ENCODE measurements at regions not wholly inside any gene's neighbourhood (a gene's known extent, or its start where the extent isn't known, plus 50 kb on each side); places are given as distances from the start of the nearest gene placed in this dataset.
"Not testable (repeated sequence)": the region's sequence is repeated elsewhere in the genome, so short reads cannot be mapped to it uniquely, and the experiment has no call there.

- DNase-seq (ENCODE audit: low read depth in 3 of 3) = no peak
Observed at GRCh38 chr4:159829184-159829583, 726.3 kb downstream of the RAPGEF2 start.

GRCh38 chr4:159837071-159837470 lies 734.2 kb downstream of the RAPGEF2 start:
- no peak for DNase-seq (ENCODE audit: low read depth in 3 of 3)

GRCh38 chr4:159855731-159856130 lies 752.9 kb downstream of the RAPGEF2 start:
- no peak for DNase-seq (ENCODE audit: low read depth in 3 of 3)

GRCh38 chr4:159856451-159856850 lies 753.6 kb downstream of the RAPGEF2 start:
- DNase-seq (ENCODE audit: low read depth in 3 of 3) = no peak

DNA sequence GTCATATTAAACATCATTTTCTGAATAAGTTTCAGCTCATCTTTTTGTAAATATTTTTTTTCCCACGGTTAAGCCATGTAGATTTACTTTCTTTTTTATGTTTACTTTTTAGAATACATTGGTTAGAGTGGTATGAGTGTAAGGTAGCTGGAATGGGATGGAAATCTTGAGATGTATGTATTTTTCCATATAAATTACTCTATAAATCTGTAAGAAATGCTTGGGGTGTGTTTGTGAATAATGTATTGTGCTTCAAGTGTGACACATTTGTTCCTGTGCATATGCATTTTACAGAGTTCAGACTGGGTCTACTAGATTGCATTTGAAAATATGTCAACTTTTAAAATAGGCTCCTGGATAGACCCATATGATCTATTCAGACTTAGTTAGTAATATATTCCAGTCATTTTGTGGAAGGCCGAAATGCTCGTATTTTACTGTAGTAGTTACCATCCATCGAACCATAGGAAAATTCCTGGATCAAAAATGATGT lies 756.8 kb downstream of the RAPGEF2 start:
- no peak for DNase-seq (ENCODE audit: low read depth in 3 of 3)

DNA sequence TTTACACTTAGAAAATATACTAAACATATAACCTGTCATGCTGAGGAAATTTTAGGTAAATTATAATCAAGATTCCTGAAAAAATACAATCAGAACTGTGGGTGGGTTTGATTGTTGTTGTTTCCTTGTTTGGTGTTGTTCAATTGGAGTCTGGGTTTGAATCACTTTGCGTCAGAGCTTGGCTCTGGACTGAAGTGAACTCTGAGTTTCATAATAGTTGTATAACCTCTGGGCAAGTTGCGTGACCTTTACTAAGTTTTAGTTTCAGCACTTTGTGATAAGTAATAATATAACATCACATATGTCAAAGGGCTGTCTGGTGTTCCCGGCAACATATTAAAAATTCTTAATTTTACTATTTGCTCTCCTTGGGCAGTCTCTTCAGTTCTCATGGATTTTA lies 758.1 kb downstream of the RAPGEF2 start:
- DNase-seq (ENCODE audit: low read depth in 3 of 3) = no peak

DNA sequence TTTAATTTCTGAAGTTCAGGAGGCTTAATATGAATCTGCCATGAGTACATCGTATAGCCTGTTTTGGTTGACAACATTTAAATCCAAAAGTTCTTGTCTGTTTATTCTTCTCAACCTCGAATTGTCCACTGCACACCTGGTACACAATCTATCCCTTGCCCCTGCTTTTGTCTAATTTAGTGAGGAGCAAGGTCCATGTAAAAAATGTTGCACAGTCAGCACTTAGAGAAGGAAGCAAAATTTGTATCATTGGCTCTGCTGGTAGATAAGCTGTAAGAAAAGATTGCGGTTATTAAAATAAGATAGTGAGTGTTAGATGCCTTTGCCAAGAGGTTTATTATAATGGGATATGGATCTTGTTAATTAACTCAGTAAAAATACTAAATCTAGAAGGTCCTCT lies 761.5 kb downstream of the RAPGEF2 start:
- no peak for DNase-seq (ENCODE audit: low read depth in 3 of 3)

DNA sequence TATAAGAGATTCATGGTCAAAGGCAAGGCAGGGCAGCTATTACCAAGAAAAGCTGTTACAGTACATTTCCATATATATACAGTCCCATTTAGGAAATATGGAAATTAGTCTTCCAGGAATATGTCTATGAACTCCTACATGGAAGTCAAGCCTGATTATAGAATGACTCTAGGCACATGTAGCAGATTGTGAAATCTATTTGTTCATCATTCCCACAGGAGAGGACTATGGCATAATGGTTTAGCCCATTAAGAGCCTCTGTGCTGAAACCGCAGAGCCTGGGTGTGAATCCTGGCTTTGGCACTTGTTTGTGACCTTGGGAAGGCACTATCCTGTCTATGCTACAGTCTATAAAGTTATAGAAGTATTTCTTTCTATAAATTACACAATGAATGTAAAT lies 764.8 kb downstream of the RAPGEF2 start:
- no peak for DNase-seq (ENCODE audit: low read depth in 3 of 3)

DNA sequence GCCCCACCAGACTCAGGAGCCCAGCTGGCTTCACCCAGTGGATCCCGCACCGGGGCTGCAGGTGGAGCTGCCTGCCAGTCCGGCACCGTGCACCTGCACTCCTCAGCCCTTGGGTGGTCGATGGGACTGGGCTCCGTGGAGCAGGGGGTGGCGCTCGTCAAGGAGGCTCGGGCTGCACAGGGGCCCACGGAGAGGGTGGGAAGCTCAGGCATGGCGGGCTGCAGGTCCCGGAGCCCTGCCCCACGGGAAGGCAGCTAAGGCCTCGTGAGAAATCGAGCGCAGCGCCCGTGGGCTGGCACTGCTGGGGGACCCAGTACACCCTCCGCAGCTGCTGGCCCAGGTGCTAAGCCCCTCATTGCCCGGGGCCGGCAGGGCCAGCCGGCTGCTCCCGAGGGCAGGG lies 766.1 kb downstream of the RAPGEF2 start:
- not testable (repeated sequence) for DNase-seq (ENCODE audit: low read depth in 3 of 3)

GRCh38 chr4:159871141-159871540 lies 768.3 kb downstream of the RAPGEF2 start:
- DNase-seq (ENCODE audit: low read depth in 3 of 3) = no peak

GRCh38 chr4:159881158-159881557 lies 778.3 kb downstream of the RAPGEF2 start:
- no peak for DNase-seq (ENCODE audit: low read depth in 3 of 3)

GRCh38 chr4:159884989-159885388 lies 782.1 kb downstream of the RAPGEF2 start:
- DNase-seq (ENCODE audit: low read depth in 3 of 3) = no peak

GRCh38 chr4:159899596-159899995 lies 796.7 kb downstream of the RAPGEF2 start:
- DNase-seq (ENCODE audit: low read depth in 3 of 3) = no peak

GRCh38 chr4:159900562-159900961 lies 797.7 kb downstream of the RAPGEF2 start:
- DNase-seq (ENCODE audit: low read depth in 3 of 3) = no peak

- no peak for DNase-seq (ENCODE audit: low read depth in 3 of 3)
Observed at GRCh38 chr4:159902648-159903047, 799.8 kb downstream of the RAPGEF2 start.

DNA sequence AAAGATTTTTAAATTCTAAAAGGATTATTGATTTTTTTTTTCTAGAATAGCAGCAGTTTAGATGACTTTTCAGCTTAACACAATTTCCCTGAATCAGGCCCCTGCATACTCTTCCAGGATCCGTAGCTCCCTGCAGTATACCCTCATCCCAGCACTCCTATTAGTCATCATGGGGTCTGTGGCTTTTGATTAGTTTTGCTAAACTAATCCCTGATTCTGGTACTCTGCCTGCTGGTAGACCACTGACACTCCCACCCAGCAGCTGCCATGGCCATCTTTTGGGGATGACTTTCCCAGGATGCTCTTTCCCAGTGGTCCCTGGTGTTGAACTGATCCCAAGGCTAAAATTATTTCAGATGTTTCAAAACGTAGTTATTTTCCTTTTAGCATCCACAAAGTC lies 802.0 kb downstream of the RAPGEF2 start:
- DNase-seq (ENCODE audit: low read depth in 3 of 3) = no peak

GRCh38 chr4:159906051-159906450 lies 803.2 kb downstream of the RAPGEF2 start:
- no peak for DNase-seq (ENCODE audit: low read depth in 3 of 3)

- no peak for DNase-seq (ENCODE audit: low read depth in 3 of 3)
Observed at GRCh38 chr4:159906517-159906916, 803.6 kb downstream of the RAPGEF2 start.

GRCh38 chr4:159910721-159911120 lies 807.8 kb downstream of the RAPGEF2 start:
- no peak for DNase-seq (ENCODE audit: low read depth in 3 of 3)

DNA sequence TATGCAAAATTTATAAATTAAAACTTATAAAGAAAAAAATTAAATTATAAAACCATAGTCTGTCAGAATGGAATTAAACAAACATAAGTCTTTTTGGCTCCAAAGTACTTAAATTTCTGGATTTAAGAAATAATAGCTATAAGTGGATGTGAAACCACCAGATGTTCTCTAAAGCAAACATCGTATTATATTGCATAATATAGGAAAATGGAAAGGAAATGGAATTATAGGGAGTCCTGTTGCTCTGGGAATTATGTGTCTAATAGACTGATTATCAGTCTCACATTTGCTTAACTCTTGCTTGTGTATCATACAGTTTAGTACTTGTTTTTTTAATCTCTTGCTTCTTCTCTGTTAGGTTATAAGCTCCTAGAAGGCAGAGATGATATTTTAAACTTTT lies 819.2 kb downstream of the RAPGEF2 start:
- no peak for DNase-seq (ENCODE audit: low read depth in 3 of 3)

DNA sequence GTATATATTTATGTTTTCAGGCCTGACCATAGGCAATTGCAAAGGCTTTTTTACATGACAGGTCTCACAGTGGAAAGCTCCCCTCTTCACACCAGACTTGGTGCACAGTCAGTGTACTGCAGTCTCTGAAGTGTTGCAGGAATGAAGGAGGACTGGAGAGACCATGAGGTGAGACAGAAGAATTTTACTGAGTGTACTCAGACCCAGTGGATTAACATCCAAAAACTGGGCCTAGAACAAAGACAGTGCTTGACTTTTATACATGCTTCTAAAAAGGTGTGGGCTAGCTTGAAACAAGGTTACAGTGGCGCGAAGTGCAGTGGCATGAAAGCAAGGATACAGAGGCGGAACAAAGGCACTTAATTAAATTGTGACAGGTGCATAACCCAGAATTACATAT lies 822.9 kb downstream of the RAPGEF2 start:
- DNase-seq (ENCODE audit: low read depth in 3 of 3) = no peak

DNA sequence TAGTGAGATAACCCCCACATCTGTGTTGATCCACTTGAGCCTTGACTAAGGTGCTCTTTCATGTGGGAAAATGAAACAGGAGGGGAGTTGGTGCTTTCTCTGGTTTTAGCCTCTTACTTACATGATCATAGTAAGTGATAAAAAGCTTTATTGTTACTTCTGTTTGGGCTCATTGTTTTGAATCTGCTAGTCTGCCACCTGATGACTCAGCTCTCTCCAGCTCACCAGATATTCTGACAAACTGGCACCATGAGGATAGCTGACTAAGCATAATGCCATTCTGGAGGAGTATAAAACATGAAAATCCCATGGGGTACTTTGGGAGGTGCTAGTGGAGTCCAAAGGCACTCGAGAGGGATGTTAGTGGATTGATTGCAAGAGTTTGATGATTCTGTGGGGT lies 824.0 kb downstream of the RAPGEF2 start:
- DNase-seq (ENCODE audit: low read depth in 3 of 3) = no peak

DNA sequence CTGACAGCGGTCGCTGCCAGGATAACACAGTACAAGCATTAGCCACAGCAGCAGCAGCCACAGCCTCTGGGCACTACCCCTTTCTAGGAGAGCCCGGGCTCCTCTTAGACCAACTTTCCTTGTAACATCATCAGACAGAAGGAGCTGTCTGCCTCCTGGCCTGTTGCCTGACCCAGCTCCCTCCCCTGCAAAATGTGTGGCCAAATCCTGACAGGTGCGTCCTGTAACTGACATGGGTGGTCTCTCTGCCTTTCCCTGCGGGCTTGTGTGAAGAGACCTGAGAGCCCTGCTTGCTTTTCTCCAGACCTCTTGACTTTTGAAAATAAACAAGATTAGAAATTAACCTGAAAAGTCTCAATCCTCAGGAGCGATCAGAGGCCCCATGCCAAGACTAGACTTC lies 824.9 kb downstream of the RAPGEF2 start:
- no peak for DNase-seq (ENCODE audit: low read depth in 3 of 3)

GRCh38 chr4:159934602-159935001 lies 831.7 kb downstream of the RAPGEF2 start:
- not testable (repeated sequence) for DNase-seq (ENCODE audit: low read depth in 3 of 3)

- no peak for DNase-seq (ENCODE audit: low read depth in 3 of 3)
Observed at GRCh38 chr4:159937595-159937994, 834.7 kb downstream of the RAPGEF2 start.
